GM23338 (cell line): ENCODE measurements at regions not wholly inside any gene's neighbourhood (a gene's known extent, or its start where the extent isn't known, plus 50 kb on each side); places are given as distances from the start of the nearest gene placed in this dataset.

Experiments used
- ATAC-seq: fragments of 200-7000 bp; cut with Tn5 transposase; 3 replicates; pipeline ENCODE4 v1.9.1; 2020
- DNase-seq: peaks from one replicate; pipeline ENCODE4 v3.0.0-alpha.2; 2015; ENCODE audit warnings: low spot score
- H2AFZ ChIP-seq: fragments of 200-600 bp; sonication (generic); 2 replicates; pipeline ENCODE4 v1.8.0; 2016; ENCODE audit warnings: antibody characterized with exemption, mild to moderate bottlenecking, moderate library complexity
- H3F3A ChIP-seq: fragments of 200-600 bp; sonication (generic); replicated peaks from 2 replicates; pipeline ENCODE4 v1.8.0; 2017; ENCODE audit warnings: antibody characterized with exemption, mixed run types, low read depth
- H3K27ac ChIP-seq: fragments of 200-600 bp; sonication (generic); 2 replicates; pipeline ENCODE4 v1.6.1; 2016; ENCODE audit warnings: low read depth
- H3K27me3 ChIP-seq: fragments of 200-600 bp; sonication (generic); 2 replicates; pipeline ENCODE4 v1.8.0; 2016; ENCODE audit warnings: mild to moderate bottlenecking, mixed run types, moderate library complexity; ENCODE audit not compliant: insufficient read depth
- H3K36me3 ChIP-seq: fragments of 200-600 bp; sonication (generic); 2 replicates; pipeline ENCODE4 v1.8.0; 2016; ENCODE audit warnings: mild to moderate bottlenecking; ENCODE audit not compliant: insufficient read depth
- H3K4me1 ChIP-seq: fragments of 200-600 bp; sonication (generic); 2 replicates; pipeline ENCODE4 v1.8.0; 2016; ENCODE audit warnings: mild to moderate bottlenecking, moderate library complexity; ENCODE audit not compliant: insufficient read depth
- H3K4me2 ChIP-seq: fragments of 200-600 bp; sonication (generic); 2 replicates; pipeline ENCODE4 v1.7.1; 2017; ENCODE audit warnings: mixed run types
- H3K4me3 ChIP-seq: fragments of 200-600 bp; sonication (generic); 2 replicates; pipeline ENCODE4 v1.6.1; 2016; ENCODE audit warnings: mixed run types
- H3K79me2 ChIP-seq: fragments of 200-600 bp; sonication (generic); replicated peaks from 2 replicates; pipeline ENCODE4 v1.8.0; 2017; ENCODE audit warnings: mild to moderate bottlenecking; ENCODE audit not compliant: insufficient read depth
- H3K9me2 ChIP-seq: fragments of 200-600 bp; sonication (generic); 2 replicates; pipeline ENCODE4 v1.8.0; 2017; ENCODE audit not compliant: insufficient read depth
- H4K20me1 ChIP-seq: fragments of 200-600 bp; sonication (generic); replicated peaks from 2 replicates; pipeline ENCODE4 v1.8.0; 2017; ENCODE audit warnings: mild to moderate bottlenecking; ENCODE audit not compliant: insufficient read depth
- H3K27ac Mint-ChIP-seq: 2 replicates; pipeline ENCODE4 v1.8.0; 2020; ENCODE audit warnings: inconsistent platforms, mild to moderate bottlenecking, moderate library complexity, mixed read lengths
- H3K27me3 Mint-ChIP-seq: 3 replicates; pipeline ENCODE4 v1.8.0; 2022; ENCODE audit warnings: low read depth, mild to moderate bottlenecking, moderate library complexity, mixed read lengths, inconsistent platforms; ENCODE audit not compliant: insufficient read depth, poor library complexity
- H3K36me3 Mint-ChIP-seq: 3 replicates; pipeline ENCODE4 v1.8.0; 2021; ENCODE audit warnings: low read depth, mild to moderate bottlenecking, inconsistent platforms, moderate library complexity, mixed read lengths
- H3K4me1 Mint-ChIP-seq: 3 replicates; pipeline ENCODE4 v1.8.0; 2020; ENCODE audit warnings: mild to moderate bottlenecking, inconsistent platforms, mixed read lengths
- H3K4me3 Mint-ChIP-seq: 3 replicates; pipeline ENCODE4 v1.8.0; 2021; ENCODE audit warnings: moderate library complexity, mild to moderate bottlenecking, inconsistent platforms, mixed read lengths
- H3K9me3 Mint-ChIP-seq: 3 replicates; pipeline ENCODE4 v1.8.0; 2020; ENCODE audit warnings: moderate library complexity, mild to moderate bottlenecking, inconsistent platforms, mixed read lengths
- CREB1 ChIP-seq: fragments of 250-450 bp; sonication (Bioruptor Pico); IDR thresholded peaks from 2 replicates; pipeline ENCODE4 v1.5.0; 2020; ENCODE audit warnings: low read depth, mild to moderate bottlenecking, moderate library complexity
- CTCF ChIP-seq, 2 experiments: fragments of 200-600 bp in 1 of 2; sonication (generic) in 1 of 2; conservative IDR thresholded peaks; 2 replicates each; pipeline versions ENCODE4 v1.5.1 to v1.6.1; 2016 to 2017; ENCODE audit warnings: antibody characterized with exemption in 2 of 2, low read depth in 2 of 2, mild to moderate bottlenecking in 2 of 2, moderate library complexity in 1 of 2
- ETS1 ChIP-seq: IDR thresholded peaks from 2 replicates; pipeline ENCODE4 v1.6.1; 2016; ENCODE audit warnings: antibody characterized with exemption
- EZH2 ChIP-seq: fragments of 200-600 bp; sonication (generic); IDR thresholded peaks from one replicate; pipeline ENCODE4 v1.8.0; 2017; ENCODE audit warnings: antibody characterized with exemption, mild to moderate bottlenecking, low read depth; ENCODE audit not compliant: unreplicated experiment
- EZH2phosphoT487 ChIP-seq: fragments of 200-600 bp; sonication (generic); IDR thresholded peaks from one replicate; pipeline ENCODE4 v1.8.1; 2018; ENCODE audit warnings: antibody characterized with exemption; ENCODE audit not compliant: unreplicated experiment
- JUNB ChIP-seq: IDR thresholded peaks from one replicate; pipeline ENCODE4 v1.6.1; 2016; ENCODE audit warnings: antibody characterized with exemption; ENCODE audit not compliant: unreplicated experiment
- NANOG ChIP-seq: IDR thresholded peaks from 2 replicates; pipeline ENCODE4 v1.6.1; 2016; ENCODE audit warnings: antibody characterized with exemption, borderline replicate concordance
- POLR2AphosphoS5 ChIP-seq: IDR thresholded peaks from 2 replicates; pipeline ENCODE4 v1.6.1; 2016; ENCODE audit warnings: antibody characterized with exemption, low read depth
- REST ChIP-seq: IDR thresholded peaks from one replicate; pipeline ENCODE4 v1.6.1; 2018; ENCODE audit warnings: antibody characterized with exemption; ENCODE audit not compliant: unreplicated experiment
- STAT1 ChIP-seq: IDR thresholded peaks from one replicate; pipeline ENCODE4 v1.6.1; 2016; ENCODE audit warnings: antibody characterized with exemption; ENCODE audit not compliant: unreplicated experiment
- ZNF114 ChIP-seq: fragments of 250-450 bp; sonication (Bioruptor Pico); IDR thresholded peaks from 2 replicates; pipeline ENCODE4 v1.5.0; 2020; ENCODE audit warnings: mild to moderate bottlenecking, moderate library complexity
- ZNF331 ChIP-seq: fragments of 250-450 bp; sonication (Bioruptor Pico); IDR thresholded peaks from 2 replicates; pipeline ENCODE4 v1.5.0; 2020; ENCODE audit warnings: low read depth, mild to moderate bottlenecking, moderate library complexity
- ZNF462 ChIP-seq: fragments of 250-450 bp; sonication (Bioruptor Pico); IDR thresholded peaks from 2 replicates; pipeline ENCODE4 v1.5.0; 2020; ENCODE audit warnings: mild to moderate bottlenecking, moderate library complexity

- no peaks in the 10 kb centered on the region for H3K4me1 Mint-ChIP-seq
- H2AFZ ChIP-seq, result no peak overlapping the region
Observed at GRCh38 chr18:67379981-67380380, 136.5 kb downstream of the DSEL start.

More at GRCh38 chr18:67379981-67380380, 136.5 kb downstream of the DSEL start:
- Mint-ChIP-seq H3K4me3 (no peak overlapping the region), H3K9me3 (no peaks in the 10 kb centered on the region), H3K27ac (no peak overlapping the region), H3K36me3 (no peaks in the 10 kb centered on the region), H3K27me3 (no peaks in the 10 kb centered on the region)
- no peaks in the 10 kb centered on the region for H3K36me3 ChIP-seq
- no peaks in the 10 kb centered on the region for H3K4me1 ChIP-seq
- no peak for TF ChIP-seq POLR2AphosphoS5
- TF ChIP-seq STAT1, result no peak
- TF ChIP-seq EZH2, result no peak
- TF ChIP-seq EZH2phosphoT487, result no peak
- TF ChIP-seq ZNF114 (CRISPR knock-in tag), result no peak
- no peak for TF ChIP-seq CTCF (conservative IDR thresholded peaks at IDR 0.05; ENCODE audit: low read depth in 2 of 2)
- TF ChIP-seq JUNB, result no peak
- TF ChIP-seq NANOG, result no peak
- no peak for TF ChIP-seq ETS1
- no peak for TF ChIP-seq ZNF462 (CRISPR knock-in tag)
- TF ChIP-seq REST, result no peak
- no peak for TF ChIP-seq CREB1 (CRISPR knock-in tag)
- no peak for TF ChIP-seq ZNF331
- H3K9me2 ChIP-seq, result no peaks in the 10 kb centered on the region
- H3K27me3 ChIP-seq, result no peaks in the 10 kb centered on the region
- H4K20me1 ChIP-seq, result no peaks in the 10 kb centered on the region
- no peaks in the 10 kb centered on the region for H3F3A ChIP-seq
- no peak for ATAC-seq
- no peak overlapping the region for H3K4me2 ChIP-seq
- no peaks in the 10 kb centered on the region for H3K79me2 ChIP-seq
- no peak for DNase-seq
- H3K4me3 ChIP-seq, result no peak overlapping the region
- H3K27ac ChIP-seq, result no peak overlapping the region
